Stomach (tissue), 4 donors: ENCODE measurements at regions not wholly inside any gene's neighbourhood (a gene's known extent, or its start where the extent isn't known, plus 50 kb on each side); places are given as distances from the start of the nearest gene placed in this dataset.

Source experiments
- EP300 ChIP-seq: sonication (generic); formaldehyde crosslinking; IDR thresholded peaks from one replicate; pipeline ENCODE4 v1.6.1; 2017; ENCODE audit warnings: antibody characterized with exemption
- POLR2A ChIP-seq, 4 donors: fragments of 450-650 bp; IDR thresholded peaks; one replicate each; pipeline ENCODE4 v1.6.1; 2016; ENCODE audit warnings: antibody characterized with exemption in 4 of 4, control low read depth in 2 of 4, mild to moderate bottlenecking in 1 of 4, moderate library complexity in 1 of 4
- TF ChIP-seq, protein P1 (sequence below), 7 experiments: fragments of 450-650 bp in 4 of 7; fragments of 200-600 bp in 3 of 7; sonication (generic) in 3 of 7; IDR thresholded peaks; one replicate each; pipeline ENCODE4 v1.5.1; 2016 to 2019; ENCODE audit warnings: antibody characterized with exemption in 7 of 7, control low read depth in 2 of 7, mild to moderate bottlenecking in 1 of 7

- TF ChIP-seq, protein P1, sequence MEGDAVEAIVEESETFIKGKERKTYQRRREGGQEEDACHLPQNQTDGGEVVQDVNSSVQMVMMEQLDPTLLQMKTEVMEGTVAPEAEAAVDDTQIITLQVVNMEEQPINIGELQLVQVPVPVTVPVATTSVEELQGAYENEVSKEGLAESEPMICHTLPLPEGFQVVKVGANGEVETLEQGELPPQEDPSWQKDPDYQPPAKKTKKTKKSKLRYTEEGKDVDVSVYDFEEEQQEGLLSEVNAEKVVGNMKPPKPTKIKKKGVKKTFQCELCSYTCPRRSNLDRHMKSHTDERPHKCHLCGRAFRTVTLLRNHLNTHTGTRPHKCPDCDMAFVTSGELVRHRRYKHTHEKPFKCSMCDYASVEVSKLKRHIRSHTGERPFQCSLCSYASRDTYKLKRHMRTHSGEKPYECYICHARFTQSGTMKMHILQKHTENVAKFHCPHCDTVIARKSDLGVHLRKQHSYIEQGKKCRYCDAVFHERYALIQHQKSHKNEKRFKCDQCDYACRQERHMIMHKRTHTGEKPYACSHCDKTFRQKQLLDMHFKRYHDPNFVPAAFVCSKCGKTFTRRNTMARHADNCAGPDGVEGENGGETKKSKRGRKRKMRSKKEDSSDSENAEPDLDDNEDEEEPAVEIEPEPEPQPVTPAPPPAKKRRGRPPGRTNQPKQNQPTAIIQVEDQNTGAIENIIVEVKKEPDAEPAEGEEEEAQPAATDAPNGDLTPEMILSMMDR (IDR thresholded peaks at IDR 0.05) = no peak
- TF ChIP-seq POLR2A (IDR thresholded peaks at IDR 0.05) = no peak
- no peak for TF ChIP-seq EP300
Observed at GRCh38 chr1:98410082-98410481, 251.4 kb upstream of the SNX7 start.
